ENCODE measurements at regions not wholly inside any gene's neighbourhood (a gene's known extent, or its start where the extent isn't known, plus 50 kb on each side); places are given as distances from the start of the nearest gene placed in this dataset.

GRCh38 chr9:23079798-23080197 lies 633.2 kb downstream of the DMRTA1 start:
- ChIA-PET POLR2A (no interaction called here), CTCF (no interaction called here)
- no peak for DNase-seq
- Mint-ChIP-seq H3K4me3 (no peak overlapping the region), H3K4me1 (no peaks in the 10 kb centered on the region), H3K36me3 (ENCODE audit: low read depth) (no peaks in the 10 kb centered on the region), H3K9me3 (peaks cover 5% of the 10 kb centered on the region), H3K27ac (no peak overlapping the region), H3K27me3 (no peaks in the 10 kb centered on the region)

- POLR2A ChIA-PET: no interaction called here
- Mint-ChIP-seq H3K27ac (no peak overlapping the region), H3K27me3 (no peaks in the 10 kb centered on the region), H3K9me3 (peaks cover 5% of the 10 kb centered on the region), H3K36me3 (ENCODE audit: low read depth) (no peaks in the 10 kb centered on the region), H3K4me3 (no peak overlapping the region), H3K4me1 (no peaks in the 10 kb centered on the region)
- DNase-seq: no peak
- CTCF ChIA-PET: no interaction called here
Measured at GRCh38 chr9:23081377-23081776, 634.8 kb downstream of the DMRTA1 start.

- Mint-ChIP-seq H3K9me3 (peaks cover 4% of the 10 kb centered on the region), H3K4me1 (no peaks in the 10 kb centered on the region), H3K27ac (no peak overlapping the region), H3K4me3 (no peak overlapping the region), H3K27me3 (no peaks in the 10 kb centered on the region), H3K36me3 (ENCODE audit: low read depth) (no peaks in the 10 kb centered on the region)
- CTCF ChIA-PET: no interaction called here
- POLR2A ChIA-PET: no interaction called here
- no peak for DNase-seq
Measured at GRCh38 chr9:23088932-23089364, 642.3 kb downstream of the DMRTA1 start.

- ChIA-PET CTCF (no interaction called here), POLR2A (no interaction called here)
- no peaks in the 10 kb centered on the region for H3K4me1 Mint-ChIP-seq
- H3K27me3 Mint-ChIP-seq: no peaks in the 10 kb centered on the region
- H3K4me3 Mint-ChIP-seq: no peak overlapping the region
- H3K27ac Mint-ChIP-seq: no peak overlapping the region
- H3K36me3 Mint-ChIP-seq (ENCODE audit: low read depth): no peaks in the 10 kb centered on the region
- DNase-seq: no peak
- H3K9me3 Mint-ChIP-seq: peaks cover 3% of the 10 kb centered on the region
Measured at GRCh38 chr9:23117616-23118015, 671.0 kb downstream of the DMRTA1 start.

- DNase-seq: no peak
- Mint-ChIP-seq H3K27ac (no peak overlapping the region), H3K27me3 (no peaks in the 10 kb centered on the region), H3K4me1 (no peaks in the 10 kb centered on the region), H3K9me3 (peaks cover 3% of the 10 kb centered on the region), H3K36me3 (ENCODE audit: low read depth) (no peaks in the 10 kb centered on the region), H3K4me3 (no peak overlapping the region)
- POLR2A ChIA-PET: no interaction called here
- CTCF ChIA-PET: interaction anchor here (0.6 kb wide), 1 partner anchor 1794 kb away, joined by 3 read pairs; no protein-coding TSS in a partner anchor
Measured at GRCh38 chr9:23120630-23121029, 674.0 kb downstream of the DMRTA1 start.

GRCh38 chr9:23123048-23123632 lies 676.5 kb downstream of the DMRTA1 start:
- Mint-ChIP-seq H3K27me3 (no peaks in the 10 kb centered on the region), H3K4me3 (no peak overlapping the region), H3K9me3 (peaks cover 3% of the 10 kb centered on the region), H3K36me3 (ENCODE audit: low read depth) (no peaks in the 10 kb centered on the region), H3K27ac (no peak overlapping the region), H3K4me1 (no peaks in the 10 kb centered on the region)
- ChIA-PET POLR2A (no interaction called here), CTCF (no interaction called here)
- no peak for DNase-seq

GRCh38 chr9:23145467-23145866 lies 680.6 kb downstream of the ELAVL2 start:
- Mint-ChIP-seq H3K9me3 (peaks cover 17% of the 10 kb centered on the region), H3K27ac (no peak overlapping the region), H3K36me3 (ENCODE audit: low read depth) (no peaks in the 10 kb centered on the region), H3K27me3 (no peaks in the 10 kb centered on the region), H3K4me3 (no peak overlapping the region), H3K4me1 (no peaks in the 10 kb centered on the region)
- CTCF ChIA-PET: no interaction called here
- POLR2A ChIA-PET: no interaction called here
- DNase-seq: no peak

GRCh38 chr9:23153058-23153457 lies 673.0 kb downstream of the ELAVL2 start:
- H3K36me3 Mint-ChIP-seq (ENCODE audit: low read depth): no peaks in the 10 kb centered on the region
- no peaks in the 10 kb centered on the region for H3K27me3 Mint-ChIP-seq
- H3K27ac Mint-ChIP-seq: no peak overlapping the region
- no peaks in the 10 kb centered on the region for H3K4me1 Mint-ChIP-seq
- H3K9me3 Mint-ChIP-seq: peaks cover 5% of the 10 kb centered on the region
- POLR2A ChIA-PET: no interaction called here
- CTCF ChIA-PET: no interaction called here
- no peak for DNase-seq
- H3K4me3 Mint-ChIP-seq: no peak overlapping the region

GRCh38 chr9:23160491-23160890 lies 665.5 kb downstream of the ELAVL2 start:
- Mint-ChIP-seq H3K4me1 (no peaks in the 10 kb centered on the region), H3K27me3 (no peaks in the 10 kb centered on the region), H3K9me3 (peaks cover 5% of the 10 kb centered on the region), H3K36me3 (ENCODE audit: low read depth) (no peaks in the 10 kb centered on the region), H3K27ac (no peak overlapping the region), H3K4me3 (no peak overlapping the region)
- no peak for DNase-seq
- POLR2A ChIA-PET: no interaction called here
- CTCF ChIA-PET: no interaction called here

GRCh38 chr9:23160952-23161469 lies 665.0 kb downstream of the ELAVL2 start:
- H3K4me1 Mint-ChIP-seq: no peaks in the 10 kb centered on the region
- H3K27me3 Mint-ChIP-seq: no peaks in the 10 kb centered on the region
- H3K36me3 Mint-ChIP-seq (ENCODE audit: low read depth): no peaks in the 10 kb centered on the region
- ChIA-PET CTCF (no interaction called here), POLR2A (no interaction called here)
- DNase-seq: no peak
- no peak overlapping the region for H3K27ac Mint-ChIP-seq
- peaks cover 5% of the 10 kb centered on the region for H3K9me3 Mint-ChIP-seq
- no peak overlapping the region for H3K4me3 Mint-ChIP-seq

GRCh38 chr9:23162789-23163188 lies 663.3 kb downstream of the ELAVL2 start:
- Mint-ChIP-seq H3K4me1 (no peaks in the 10 kb centered on the region), H3K4me3 (no peak overlapping the region), H3K9me3 (peaks cover 5% of the 10 kb centered on the region), H3K36me3 (ENCODE audit: low read depth) (no peaks in the 10 kb centered on the region), H3K27ac (no peak overlapping the region), H3K27me3 (no peaks in the 10 kb centered on the region)
- POLR2A ChIA-PET: no interaction called here
- CTCF ChIA-PET: no interaction called here
- DNase-seq: no peak

GRCh38 chr9:23171479-23171878 lies 654.6 kb downstream of the ELAVL2 start:
- no peak overlapping the region for H3K27ac Mint-ChIP-seq
- no peak for DNase-seq
- no peaks in the 10 kb centered on the region for H3K4me1 Mint-ChIP-seq
- peaks cover 6% of the 10 kb centered on the region for H3K9me3 Mint-ChIP-seq
- no peaks in the 10 kb centered on the region for H3K27me3 Mint-ChIP-seq
- CTCF ChIA-PET: no interaction called here
- H3K36me3 Mint-ChIP-seq (ENCODE audit: low read depth): no peaks in the 10 kb centered on the region
- no peak overlapping the region for H3K4me3 Mint-ChIP-seq
- POLR2A ChIA-PET: no interaction called here

- DNase-seq: no peak
- no peaks in the 10 kb centered on the region for H3K36me3 Mint-ChIP-seq (ENCODE audit: low read depth)
- no peak overlapping the region for H3K27ac Mint-ChIP-seq
- CTCF ChIA-PET: no interaction called here
- POLR2A ChIA-PET: no interaction called here
- H3K9me3 Mint-ChIP-seq: peaks cover 6% of the 10 kb centered on the region
- H3K27me3 Mint-ChIP-seq: no peaks in the 10 kb centered on the region
- no peak overlapping the region for H3K4me3 Mint-ChIP-seq
- no peaks in the 10 kb centered on the region for H3K4me1 Mint-ChIP-seq
Measured at GRCh38 chr9:23172206-23172605, 653.8 kb downstream of the ELAVL2 start.

- H3K4me3 Mint-ChIP-seq: no peak overlapping the region
- DNase-seq: no peak
- H3K27ac Mint-ChIP-seq: no peak overlapping the region
- CTCF ChIA-PET: no interaction called here
- H3K27me3 Mint-ChIP-seq: no peaks in the 10 kb centered on the region
- no peaks in the 10 kb centered on the region for H3K36me3 Mint-ChIP-seq (ENCODE audit: low read depth)
- POLR2A ChIA-PET: no interaction called here
- peaks cover 6% of the 10 kb centered on the region for H3K9me3 Mint-ChIP-seq
- no peaks in the 10 kb centered on the region for H3K4me1 Mint-ChIP-seq
Measured at GRCh38 chr9:23172979-23173637, 652.9 kb downstream of the ELAVL2 start.
